Fibroblast of lung (primary cell): ENCODE measurements at regions not wholly inside any gene's neighbourhood (a gene's known extent, or its start where the extent isn't known, plus 50 kb on each side); places are given as distances from the start of the nearest gene placed in this dataset.

Experiments
- DNase-seq, 2 donors: peaks; one replicate each; pipeline versions ENCODE4 v3.0.0 to v3.0.0-alpha.2; 2010; ENCODE audit warnings: low read depth in 2 of 2
- H2AFZ ChIP-seq: 2 replicates; pipeline ENCODE4 v1.5.1; 2012; ENCODE audit warnings: low read length, control low read depth, inconsistent platforms
- H3K27ac ChIP-seq: 2 replicates; pipeline ENCODE4 v1.5.1; 2011; ENCODE audit warnings: low read length, control low read depth; ENCODE audit not compliant: insufficient read depth
- H3K27me3 ChIP-seq: 2 replicates; pipeline ENCODE4 v1.5.1; 2011; ENCODE audit warnings: mild to moderate bottlenecking, low read length; ENCODE audit not compliant: control insufficient read depth, insufficient read depth
- H3K36me3 ChIP-seq: 2 replicates; pipeline ENCODE4 v1.5.1; 2011; ENCODE audit warnings: low read length; ENCODE audit not compliant: control insufficient read depth, insufficient read depth
- H3K4me1 ChIP-seq: 2 replicates; pipeline ENCODE4 v1.5.1; 2011; ENCODE audit warnings: low read length; ENCODE audit not compliant: control insufficient read depth, insufficient read depth; ENCODE audit errors: extremely low read depth
- H3K4me2 ChIP-seq: 2 replicates; pipeline ENCODE4 v1.5.1; 2011; ENCODE audit warnings: low read length, control low read depth; ENCODE audit not compliant: insufficient read depth; ENCODE audit errors: extremely low read depth
- H3K4me3 ChIP-seq, 4 experiments: fragments of 200-600 bp in 1 of 4; sonication (generic) in 1 of 4; replicated peaks in 1 of 4; 2 replicates each; pipeline ENCODE4 v1.5.1; 2011 to 2016; ENCODE audit warnings: low read length in 4 of 4, low read depth in 3 of 4, mild to moderate bottlenecking in 3 of 4, control low read depth in 2 of 4, inconsistent platforms in 1 of 4, mixed read lengths in 1 of 4; ENCODE audit not compliant: insufficient read depth in 1 of 4; ENCODE audit errors: control extremely low read depth in 1 of 4
- H3K79me2 ChIP-seq: 2 replicates; pipeline ENCODE4 v1.5.1; 2012; ENCODE audit warnings: mild to moderate bottlenecking, low read length, inconsistent platforms; ENCODE audit not compliant: control insufficient read depth, insufficient read depth
- H3K9ac ChIP-seq: 2 replicates; pipeline ENCODE4 v1.5.1; 2011; ENCODE audit warnings: mild to moderate bottlenecking, low read length, control low read depth; ENCODE audit not compliant: insufficient read depth
- H3K9me3 ChIP-seq: 2 replicates; pipeline ENCODE4 v1.5.1; 2012; ENCODE audit warnings: low read depth, low read length; ENCODE audit not compliant: control insufficient read depth, insufficient read depth
- H4K20me1 ChIP-seq: 2 replicates; pipeline ENCODE4 v1.5.1; 2011; ENCODE audit warnings: low read length; ENCODE audit not compliant: control insufficient read depth, insufficient read depth; ENCODE audit errors: extremely low read depth
- EZH2 ChIP-seq: IDR thresholded peaks from 2 replicates; pipeline ENCODE4 v1.5.1; 2012; ENCODE audit warnings: low read length, control low read depth, mild to moderate bottlenecking; ENCODE audit errors: missing control alignments
- TF ChIP-seq, protein P1 (sequence below), 2 donors: IDR thresholded peaks in 1 of 2; conservative IDR thresholded peaks in 1 of 2; 1 replicate in 1 of 2; 2 replicates in 1 of 2; pipeline ENCODE4 v1.5.1; 2011 to 2012; ENCODE audit warnings: low read length in 2 of 2, control low read depth in 1 of 2, inconsistent platforms in 1 of 2, low read depth in 1 of 2, mild to moderate bottlenecking in 1 of 2

GRCh38 chr22:47366026-47366767 is 603.7 kb downstream of the TBC1D22A start:
- Histone ChIP-seq H3K9ac (no peak overlapping the region), H3K4me2 (no peak overlapping the region), H4K20me1 (no peaks in the 10 kb centered on the region), H3K36me3 (no peaks in the 10 kb centered on the region), H3K27ac (no peak overlapping the region), H3K79me2 (no peaks in the 10 kb centered on the region), H3K9me3 (no peaks in the 10 kb centered on the region), H3K4me3 (no peak overlapping the region), H3K4me1 (no peaks in the 10 kb centered on the region), H3K27me3 (no peaks in the 10 kb centered on the region), H2AFZ (no peak overlapping the region)
- no peak for DNase-seq
- TF ChIP-seq, protein P1, sequence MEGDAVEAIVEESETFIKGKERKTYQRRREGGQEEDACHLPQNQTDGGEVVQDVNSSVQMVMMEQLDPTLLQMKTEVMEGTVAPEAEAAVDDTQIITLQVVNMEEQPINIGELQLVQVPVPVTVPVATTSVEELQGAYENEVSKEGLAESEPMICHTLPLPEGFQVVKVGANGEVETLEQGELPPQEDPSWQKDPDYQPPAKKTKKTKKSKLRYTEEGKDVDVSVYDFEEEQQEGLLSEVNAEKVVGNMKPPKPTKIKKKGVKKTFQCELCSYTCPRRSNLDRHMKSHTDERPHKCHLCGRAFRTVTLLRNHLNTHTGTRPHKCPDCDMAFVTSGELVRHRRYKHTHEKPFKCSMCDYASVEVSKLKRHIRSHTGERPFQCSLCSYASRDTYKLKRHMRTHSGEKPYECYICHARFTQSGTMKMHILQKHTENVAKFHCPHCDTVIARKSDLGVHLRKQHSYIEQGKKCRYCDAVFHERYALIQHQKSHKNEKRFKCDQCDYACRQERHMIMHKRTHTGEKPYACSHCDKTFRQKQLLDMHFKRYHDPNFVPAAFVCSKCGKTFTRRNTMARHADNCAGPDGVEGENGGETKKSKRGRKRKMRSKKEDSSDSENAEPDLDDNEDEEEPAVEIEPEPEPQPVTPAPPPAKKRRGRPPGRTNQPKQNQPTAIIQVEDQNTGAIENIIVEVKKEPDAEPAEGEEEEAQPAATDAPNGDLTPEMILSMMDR (conservative IDR thresholded peaks at IDR 0.05 in 1 of 2, IDR thresholded peaks at IDR 0.05 in 1 of 2; ENCODE audit: low read depth in 1 of 2, low read length in 2 of 2): no peak
- TF ChIP-seq EZH2: no peak

DNA sequence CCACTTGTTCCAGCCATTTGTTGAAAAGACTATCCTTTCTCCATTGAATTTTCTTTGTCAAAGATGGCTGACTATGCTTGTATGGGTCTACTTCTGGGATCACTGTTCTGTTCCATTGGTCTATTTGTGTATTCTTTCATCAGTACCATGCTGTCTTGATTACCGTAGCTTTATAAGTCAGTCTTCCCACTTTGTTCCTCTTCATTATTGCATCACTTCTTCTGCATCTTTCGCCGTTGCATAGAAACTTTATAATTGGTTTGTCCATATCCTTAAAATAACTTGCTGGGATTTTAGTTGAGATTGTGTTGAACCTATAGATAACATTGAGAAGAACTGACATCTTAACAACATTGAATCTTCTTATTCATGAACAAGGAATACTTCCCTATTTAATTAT is 598.8 kb downstream of the TBC1D22A start:
- H3K9ac ChIP-seq: no peak overlapping the region
- no peak overlapping the region for H3K4me3 ChIP-seq
- H3K4me2 ChIP-seq: no peak overlapping the region
- no peaks in the 10 kb centered on the region for H3K27me3 ChIP-seq
- no peaks in the 10 kb centered on the region for H3K9me3 ChIP-seq
- H3K36me3 ChIP-seq: no peaks in the 10 kb centered on the region
- H2AFZ ChIP-seq: no peak overlapping the region
- H3K4me1 ChIP-seq: no peaks in the 10 kb centered on the region
- no peaks in the 10 kb centered on the region for H4K20me1 ChIP-seq
- H3K79me2 ChIP-seq: no peaks in the 10 kb centered on the region
- no peak for DNase-seq
- no peak for TF ChIP-seq EZH2
- TF ChIP-seq, protein P1 (conservative IDR thresholded peaks at IDR 0.05 in 1 of 2, IDR thresholded peaks at IDR 0.05 in 1 of 2; ENCODE audit: low read depth in 1 of 2, low read length in 2 of 2): no peak
- no peak overlapping the region for H3K27ac ChIP-seq

GRCh38 chr22:47357493-47357892 is 595.0 kb downstream of the TBC1D22A start:
- Histone ChIP-seq H3K4me1 (no peaks in the 10 kb centered on the region), H3K27me3 (no peaks in the 10 kb centered on the region), H2AFZ (no peak overlapping the region), H3K4me3 (no peak overlapping the region), H3K9me3 (no peaks in the 10 kb centered on the region), H3K36me3 (no peaks in the 10 kb centered on the region), H3K27ac (no peak overlapping the region), H3K4me2 (no peak overlapping the region), H3K9ac (no peak overlapping the region), H3K79me2 (no peaks in the 10 kb centered on the region), H4K20me1 (no peaks in the 10 kb centered on the region)
- no peak for DNase-seq
- TF ChIP-seq, protein P1 (conservative IDR thresholded peaks at IDR 0.05 in 1 of 2, IDR thresholded peaks at IDR 0.05 in 1 of 2; ENCODE audit: low read depth in 1 of 2, low read length in 2 of 2): no peak
- TF ChIP-seq EZH2: no peak
